Gastroesophageal sphincter (tissue), 4 donors: ENCODE measurements at regions not wholly inside any gene's neighbourhood (a gene's known extent, or its start where the extent isn't known, plus 50 kb on each side); places are given as distances from the start of the nearest gene placed in this dataset.
"Not testable (repeated sequence)": the region's sequence is repeated elsewhere in the genome, so short reads cannot be mapped to it uniquely, and the experiment has no call there.

Experiments
- ATAC-seq: fragments of 150-250 bp; one replicate; pipeline ENCODE4 v1.9.1; 2016; ENCODE audit warnings: mild to moderate bottlenecking, moderate library complexity
- H3K27ac ChIP-seq, 4 donors: fragments of 200-600 bp; sonication (generic) in 3 of 4; 1 replicate in 3 of 4; 2 replicates in 1 of 4; pipeline ENCODE4 v1.5.1; 2016 to 2019
- H3K27me3 ChIP-seq: fragments of 200-600 bp; sonication (generic); one replicate; pipeline ENCODE4 v1.5.1; 2019
- H3K36me3 ChIP-seq, 2 donors: fragments of 200-600 bp; sonication (generic); one replicate each; pipeline ENCODE4 v1.5.1; 2019; ENCODE audit warnings: control low read depth in 1 of 2
- H3K4me1 ChIP-seq, 3 donors: fragments of 200-600 bp; sonication (generic); 1 replicate in 2 of 3; 2 replicates in 1 of 3; pipeline ENCODE4 v1.5.1; 2016 to 2019; ENCODE audit warnings: control low read depth in 2 of 3
- H3K4me3 ChIP-seq, 2 donors: fragments of 200-600 bp; sonication (generic); one replicate each; pipeline ENCODE4 v1.5.1; 2019; ENCODE audit warnings: mild to moderate bottlenecking in 1 of 2, moderate library complexity in 1 of 2
- H3K9me3 ChIP-seq, 3 donors: fragments of 200-600 bp; sonication (generic); one replicate each; pipeline ENCODE4 v1.5.1; 2017 to 2019; ENCODE audit warnings: control low read depth in 2 of 3
- CTCF ChIP-seq, 4 experiments: fragments of 200-600 bp in 2 of 4; fragments of 450-650 bp in 2 of 4; sonication (generic) in 1 of 4; IDR thresholded peaks; one replicate each; pipeline ENCODE4 v1.5.1; 2017 to 2019; ENCODE audit warnings: antibody characterized with exemption in 4 of 4, mild to moderate bottlenecking in 2 of 4, moderate library complexity in 2 of 4
- EP300 ChIP-seq: sonication (generic); formaldehyde crosslinking; IDR thresholded peaks from one replicate; pipeline ENCODE4 v1.6.1; 2017; ENCODE audit warnings: antibody characterized with exemption, mild to moderate bottlenecking
- POLR2A ChIP-seq, 2 donors: fragments of 450-650 bp; IDR thresholded peaks; one replicate each; pipeline ENCODE4 v1.6.1; 2017; ENCODE audit warnings: antibody characterized with exemption in 2 of 2, mild to moderate bottlenecking in 2 of 2, moderate library complexity in 1 of 2
- POLR2AphosphoS5 ChIP-seq: sonication (generic); formaldehyde crosslinking; IDR thresholded peaks from one replicate; pipeline ENCODE4 v1.6.1; 2017; ENCODE audit warnings: antibody characterized with exemption
- WGBS, 2 donors: methylation state at CpG; one replicate each; pipeline ENCODE4 v1.1.5; 2018; ENCODE audit warnings: low coverage in 1 of 2; 5-methylcytosine and 5-hydroxymethylcytosine counted together

DNA sequence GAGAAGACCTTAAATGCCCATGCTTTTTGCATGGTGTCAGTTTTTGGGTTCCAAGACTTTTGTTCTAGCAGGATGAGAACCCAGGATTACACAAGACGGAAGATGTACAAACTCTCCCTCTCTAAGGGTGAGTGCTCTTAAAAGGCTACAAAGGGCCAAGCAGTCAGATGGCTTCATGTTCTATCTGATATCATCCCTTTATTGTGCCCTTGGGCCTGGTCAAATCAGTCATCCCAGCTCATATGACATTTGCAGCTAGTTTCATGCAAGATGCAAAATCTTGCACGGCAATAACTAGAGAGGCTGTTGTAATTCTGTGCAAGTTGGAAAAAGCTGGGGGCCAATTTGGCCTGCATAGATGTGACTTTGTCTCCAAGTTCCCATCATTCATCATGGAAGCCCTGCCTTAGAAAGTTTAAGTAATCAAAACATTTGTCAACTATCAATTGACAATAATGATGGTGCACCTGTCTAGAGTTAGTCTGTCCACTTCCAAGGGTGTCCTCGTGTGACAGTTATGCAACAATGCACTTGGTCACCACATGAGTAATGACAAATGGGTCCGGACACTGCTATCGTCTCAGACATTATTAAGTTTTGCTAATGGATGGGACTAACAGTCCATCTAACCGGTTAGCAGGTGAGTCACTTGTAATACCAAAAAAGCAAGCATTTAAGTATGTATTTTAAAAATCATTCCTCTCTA, 58.6 kb upstream of the ZFHX3 start:
- WGBS, 2 donors, result 61 to 81% methylated on average over 4 to 6 of the region's 6 CpGs
- no peak for TF ChIP-seq POLR2AphosphoS5
- no peaks in the 10 kb centered on the region for H3K36me3 ChIP-seq
- H3K27ac ChIP-seq, result no peak overlapping the region
- no peaks in the 10 kb centered on the region for H3K9me3 ChIP-seq
- H3K4me3 ChIP-seq, result no peak overlapping the region
- no peak for ATAC-seq
- H3K27me3 ChIP-seq, result peaks cover 4% of the 10 kb centered on the region
- H3K4me1 ChIP-seq, result no peaks in the 10 kb centered on the region

DNA sequence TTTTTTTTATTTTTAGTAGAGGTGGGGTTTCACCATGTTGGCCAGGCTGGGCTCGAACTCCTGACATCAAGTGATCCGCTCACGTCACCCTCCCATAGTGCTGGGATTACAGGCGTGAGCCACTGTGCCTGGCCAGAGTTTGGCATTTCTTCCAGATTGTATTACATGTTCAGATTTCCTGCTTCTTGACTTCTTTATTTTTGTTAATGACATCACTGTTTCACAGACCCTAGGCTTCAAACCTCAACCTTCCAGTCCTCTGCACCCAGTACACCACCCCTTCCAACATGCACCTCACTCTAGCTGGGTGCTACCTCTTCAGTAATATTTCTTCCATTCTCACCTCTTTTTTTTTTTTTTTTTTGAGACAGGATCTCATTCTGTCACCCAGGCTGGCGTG, 53.6 kb upstream of the ZFHX3 start:
- TF ChIP-seq EP300, result no peak
- TF ChIP-seq POLR2A (IDR thresholded peaks at IDR 0.05), result no peak
- TF ChIP-seq CTCF (IDR thresholded peaks at IDR 0.05), result no peak
- Histone ChIP-seq H3K36me3 (no peaks in the 10 kb centered on the region), H3K27me3 (peaks cover 10% of the 10 kb centered on the region), H3K27ac (no peak overlapping the region), H3K4me1 (no peaks in the 10 kb centered on the region), H3K9me3 (no peaks in the 10 kb centered on the region), H3K4me3 (no peak overlapping the region)
- 84 to 100% methylated on average over 1 to 5 of the region's 5 CpGs for WGBS, 2 donors
- ATAC-seq, result no peak

GRCh38 chr16:73099601-73100000, 51.7 kb upstream of the ZFHX3 start:
- H3K36me3 ChIP-seq, H3K9me3 ChIP-seq, H3K4me1 ChIP-seq, ATAC-seq, H3K4me3 ChIP-seq, H3K27ac ChIP-seq: not testable (repeated sequence)
- 78 to 80% methylated on average over 3 to 5 of the region's 5 CpGs for WGBS, 2 donors
- peaks cover 10% of the 10 kb centered on the region for H3K27me3 ChIP-seq
